Ascending aorta (tissue), 2 donors: ENCODE measurements at regions not wholly inside any gene's neighbourhood (a gene's known extent, or its start where the extent isn't known, plus 50 kb on each side); places are given as distances from the start of the nearest gene placed in this dataset.

ENCODE experiments used
- DNase-seq, 2 donors: peaks; one replicate each; pipeline ENCODE4 v3.0.0-alpha.2; 2019; ENCODE audit warnings: low spot score in 2 of 2
- H3K27ac ChIP-seq, 2 donors: fragments of 200-600 bp; sonication (generic); one replicate each; pipeline ENCODE4 v1.5.1; 2016 to 2017; ENCODE audit warnings: mild to moderate bottlenecking in 1 of 2
- H3K27me3 ChIP-seq: fragments of 200-600 bp; sonication (generic); one replicate; pipeline ENCODE4 v1.5.1; 2017
- H3K36me3 ChIP-seq, 2 donors: fragments of 200-600 bp; sonication (generic); one replicate each; pipeline ENCODE4 v1.5.1; 2016
- H3K4me1 ChIP-seq, 2 donors: fragments of 200-600 bp; sonication (generic); one replicate each; pipeline ENCODE4 v1.5.1; 2016 to 2017; ENCODE audit warnings: mild to moderate bottlenecking in 1 of 2
- H3K4me3 ChIP-seq, 2 donors: fragments of 200-600 bp; sonication (generic); one replicate each; pipeline ENCODE4 v1.5.1; 2016 to 2017; ENCODE audit warnings: mild to moderate bottlenecking in 1 of 2
- H3K9me3 ChIP-seq, 2 donors: fragments of 200-600 bp; sonication (generic); one replicate each; pipeline ENCODE4 v1.5.1; 2016
- intact Hi-C: fragments of 100-400 bp; cut with DNase I; formaldehyde crosslinking; loops from one replicate; pipeline ENCODE4 v1.15.1; 2023
- TF ChIP-seq, protein P1 (sequence below), 3 experiments: fragments of 200-600 bp in 2 of 3; fragments of 450-650 bp in 1 of 3; sonication (generic) in 2 of 3; IDR thresholded peaks; one replicate each; pipeline ENCODE4 v1.5.1; 2016 to 2019; ENCODE audit warnings: antibody characterized with exemption in 3 of 3, mild to moderate bottlenecking in 1 of 3, moderate library complexity in 1 of 3

DNA sequence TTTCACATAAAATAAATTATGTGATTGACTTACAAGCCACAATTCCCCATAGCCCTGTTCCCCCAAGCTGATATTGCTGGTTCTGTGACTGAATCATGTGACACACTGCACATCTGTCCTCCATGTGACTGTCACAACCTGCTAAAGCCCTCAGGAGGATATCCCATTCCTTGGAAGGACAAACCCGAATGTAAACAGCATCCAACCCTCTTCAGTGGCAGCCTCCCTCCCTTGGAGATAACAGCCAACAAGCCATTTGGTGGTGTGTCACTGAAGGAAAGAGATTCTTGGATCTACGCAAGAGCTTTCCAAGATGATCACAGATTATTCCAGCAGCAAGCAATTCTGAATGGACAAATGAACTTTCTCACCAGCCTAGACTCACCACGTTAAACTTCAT, 153.9 kb upstream of the TIAM1 start:
- Histone ChIP-seq H3K4me1 (no peaks in the 10 kb centered on the region), H3K27me3 (no peaks in the 10 kb centered on the region), H3K9me3 (no peaks in the 10 kb centered on the region), H3K36me3 (no peaks in the 10 kb centered on the region), H3K4me3 (no peak overlapping the region), H3K27ac (no peak overlapping the region)
- no peak for DNase-seq
- intact Hi-C loops = no loop called here
- TF ChIP-seq, protein P1, sequence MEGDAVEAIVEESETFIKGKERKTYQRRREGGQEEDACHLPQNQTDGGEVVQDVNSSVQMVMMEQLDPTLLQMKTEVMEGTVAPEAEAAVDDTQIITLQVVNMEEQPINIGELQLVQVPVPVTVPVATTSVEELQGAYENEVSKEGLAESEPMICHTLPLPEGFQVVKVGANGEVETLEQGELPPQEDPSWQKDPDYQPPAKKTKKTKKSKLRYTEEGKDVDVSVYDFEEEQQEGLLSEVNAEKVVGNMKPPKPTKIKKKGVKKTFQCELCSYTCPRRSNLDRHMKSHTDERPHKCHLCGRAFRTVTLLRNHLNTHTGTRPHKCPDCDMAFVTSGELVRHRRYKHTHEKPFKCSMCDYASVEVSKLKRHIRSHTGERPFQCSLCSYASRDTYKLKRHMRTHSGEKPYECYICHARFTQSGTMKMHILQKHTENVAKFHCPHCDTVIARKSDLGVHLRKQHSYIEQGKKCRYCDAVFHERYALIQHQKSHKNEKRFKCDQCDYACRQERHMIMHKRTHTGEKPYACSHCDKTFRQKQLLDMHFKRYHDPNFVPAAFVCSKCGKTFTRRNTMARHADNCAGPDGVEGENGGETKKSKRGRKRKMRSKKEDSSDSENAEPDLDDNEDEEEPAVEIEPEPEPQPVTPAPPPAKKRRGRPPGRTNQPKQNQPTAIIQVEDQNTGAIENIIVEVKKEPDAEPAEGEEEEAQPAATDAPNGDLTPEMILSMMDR (IDR thresholded peaks at IDR 0.05) = no peak

DNA sequence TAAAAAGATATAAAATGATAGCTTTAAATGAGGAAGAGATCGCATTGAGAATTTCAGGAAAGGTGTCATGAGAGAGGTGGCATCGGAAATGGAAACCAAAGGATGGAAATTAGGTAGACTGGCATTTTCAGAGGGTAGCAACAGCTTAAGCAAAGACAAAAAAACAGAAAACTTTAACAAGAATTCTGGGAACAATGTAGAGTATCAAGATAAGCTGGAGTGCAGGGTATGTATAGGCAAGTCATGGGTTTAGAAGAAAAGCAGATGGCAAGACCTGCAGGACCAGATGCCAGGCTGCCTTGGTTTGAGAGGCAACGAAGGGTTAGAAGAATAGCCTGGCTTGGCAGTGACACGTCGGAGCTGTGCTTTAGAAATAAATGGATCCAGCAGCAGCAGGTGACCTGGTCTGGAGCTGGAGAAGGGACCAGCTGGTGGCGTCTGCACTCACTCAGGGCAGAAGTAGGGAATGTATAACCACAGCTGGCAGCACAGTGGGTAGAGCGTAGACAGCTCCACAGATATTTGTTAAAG, 149.4 kb upstream of the TIAM1 start:
- intact Hi-C loops = no loop called here
- no peaks in the 10 kb centered on the region for H3K36me3 ChIP-seq
- no peak overlapping the region for H3K4me3 ChIP-seq
- no peaks in the 10 kb centered on the region for H3K4me1 ChIP-seq
- TF ChIP-seq, protein P1 (IDR thresholded peaks at IDR 0.05) = no peak
- no peaks in the 10 kb centered on the region for H3K9me3 ChIP-seq
- no peaks in the 10 kb centered on the region for H3K27me3 ChIP-seq
- no peak overlapping the region for H3K27ac ChIP-seq
- DNase-seq = no peak

DNA sequence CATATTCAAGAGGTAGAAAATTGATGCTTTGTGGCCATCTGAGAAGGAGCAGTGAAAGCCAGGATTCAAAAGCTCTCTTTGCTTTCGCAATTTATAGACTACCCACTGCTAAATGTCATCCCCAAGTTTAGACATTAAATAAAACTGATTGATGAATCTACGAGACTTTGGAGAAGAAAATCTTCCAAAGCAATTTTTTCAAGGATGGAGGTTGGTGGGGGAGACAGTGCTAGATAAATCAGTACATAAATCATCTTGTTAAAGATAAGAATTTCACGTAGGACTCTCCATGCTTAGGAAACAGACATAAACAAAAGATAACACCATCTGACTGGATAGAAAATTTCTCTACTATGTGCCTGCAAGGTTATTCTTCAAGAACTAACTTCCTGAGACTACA, 147.6 kb upstream of the TIAM1 start:
- intact Hi-C loops = no loop called here
- H3K36me3 ChIP-seq = no peaks in the 10 kb centered on the region
- TF ChIP-seq, protein P1 (IDR thresholded peaks at IDR 0.05) = no peak

DNA sequence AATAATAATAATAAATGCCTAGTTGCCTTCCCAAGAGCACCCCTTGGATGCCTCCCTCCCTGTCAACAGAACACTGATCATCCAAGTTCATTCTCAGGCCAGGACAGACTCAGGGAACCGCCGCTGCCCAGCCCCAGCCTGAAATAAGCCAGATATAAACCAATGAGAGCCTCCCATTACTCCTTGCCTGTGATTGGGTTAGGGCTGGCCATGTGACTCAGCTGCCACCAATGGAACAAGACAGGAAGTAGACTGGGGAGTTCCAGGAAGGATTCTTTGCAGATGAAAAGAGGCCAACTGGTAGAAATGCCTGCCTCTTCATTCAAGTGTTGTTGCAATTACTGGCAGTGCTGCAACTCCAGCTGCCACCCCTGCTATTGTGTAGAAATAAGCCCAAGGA, 146.4 kb upstream of the TIAM1 start:
- TF ChIP-seq, protein P1 (IDR thresholded peaks at IDR 0.05) = no peak
- Histone ChIP-seq H3K27ac (no peak overlapping the region), H3K4me1 (no peaks in the 10 kb centered on the region), H3K27me3 (no peaks in the 10 kb centered on the region), H3K9me3 (no peaks in the 10 kb centered on the region), H3K4me3 (no peak overlapping the region), H3K36me3 (no peaks in the 10 kb centered on the region)
- intact Hi-C loops = no loop called here
- no peak for DNase-seq

More for the DNA sequence above, 147.6 kb upstream of the TIAM1 start:
- Histone ChIP-seq H3K9me3 (no peaks in the 10 kb centered on the region), H3K27ac (no peak overlapping the region), H3K4me1 (no peaks in the 10 kb centered on the region), H3K27me3 (no peaks in the 10 kb centered on the region), H3K4me3 (no peak overlapping the region)
- DNase-seq = no peak

DNA sequence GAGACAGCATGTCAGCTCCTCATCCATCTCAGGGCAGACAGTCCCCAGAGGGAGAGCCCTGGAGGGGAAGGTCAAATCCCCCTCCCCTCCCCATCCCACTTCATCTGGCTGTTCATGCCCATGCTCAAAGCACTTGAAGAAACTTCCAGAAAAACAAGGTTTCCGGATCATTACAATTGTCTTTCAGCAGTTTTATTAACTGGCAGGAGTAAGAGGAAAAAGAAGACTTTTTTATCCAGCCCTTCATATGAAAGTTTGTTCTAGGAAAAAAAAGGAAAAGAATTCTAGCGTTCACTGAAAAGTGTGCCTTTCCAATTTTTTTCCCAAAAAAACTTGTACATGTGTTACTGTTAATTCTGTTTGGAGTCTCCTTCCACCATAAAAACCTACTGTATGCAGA, 145.7 kb upstream of the TIAM1 start:
- H3K4me3 ChIP-seq = no peak overlapping the region

More for the DNA sequence above, 145.7 kb upstream of the TIAM1 start:
- Histone ChIP-seq H3K9me3 (no peaks in the 10 kb centered on the region), H3K27me3 (no peaks in the 10 kb centered on the region), H3K4me1 (no peaks in the 10 kb centered on the region), H3K27ac (no peak overlapping the region), H3K36me3 (no peaks in the 10 kb centered on the region)
- DNase-seq = no peak
- intact Hi-C loops = no loop called here
- TF ChIP-seq, protein P1 (IDR thresholded peaks at IDR 0.05) = no peak
